ENCODE measurements at regions not wholly inside any gene's neighbourhood (a gene's known extent, or its start where the extent isn't known, plus 50 kb on each side); places are given as distances from the start of the nearest gene placed in this dataset.

- Histone ChIP-seq H3K27me3 (ENCODE audit: control insufficient read depth in 3 of 3, insufficient read depth in 3 of 3, low read length in 2 of 3) (peaks cover 0 to 20% (median 6%) of the 10 kb centered on the region in 3 donors), H3K36me3 (ENCODE audit: control insufficient read depth in 4 of 4, insufficient read depth in 4 of 4, low read length in 4 of 4) (no peaks in the 10 kb centered on the region), H3K4me3 (no peak overlapping the region), H3K9me3 (ENCODE audit: control insufficient read depth in 4 of 4, insufficient read depth in 3 of 4, low read length in 3 of 4) (no peaks in the 10 kb centered on the region), H3K27ac (ENCODE audit: low read depth in 1 of 2, low read length in 1 of 2) (peak overlapping the region in 1 of 2 donors; percentile 64), H3K9ac (ENCODE audit: insufficient read depth in 1 of 2, low read length in 2 of 2) (no peak overlapping the region), H3K4me1 (ENCODE audit: control insufficient read depth in 5 of 5, insufficient read depth in 5 of 5, low read length in 5 of 5) (peaks cover 0 to 16% (median 7%) of the 10 kb centered on the region in 5 donors)
- no peak for DNase-seq
- no peak for ATAC-seq (ENCODE audit: insufficient read depth, low FRiP score)
- WGBS, 2 donors: 83 to 93% methylated on average over 66 to 67 of the region's 67 CpGs
- no peak for TF ChIP-seq CTCF (IDR thresholded peaks at IDR 0.05; ENCODE audit: control extremely low read depth, extremely low read depth)
Measured at GRCh38 chr6:170023620-170024521, 267.0 kb downstream of the DLL1 start.

DNA sequence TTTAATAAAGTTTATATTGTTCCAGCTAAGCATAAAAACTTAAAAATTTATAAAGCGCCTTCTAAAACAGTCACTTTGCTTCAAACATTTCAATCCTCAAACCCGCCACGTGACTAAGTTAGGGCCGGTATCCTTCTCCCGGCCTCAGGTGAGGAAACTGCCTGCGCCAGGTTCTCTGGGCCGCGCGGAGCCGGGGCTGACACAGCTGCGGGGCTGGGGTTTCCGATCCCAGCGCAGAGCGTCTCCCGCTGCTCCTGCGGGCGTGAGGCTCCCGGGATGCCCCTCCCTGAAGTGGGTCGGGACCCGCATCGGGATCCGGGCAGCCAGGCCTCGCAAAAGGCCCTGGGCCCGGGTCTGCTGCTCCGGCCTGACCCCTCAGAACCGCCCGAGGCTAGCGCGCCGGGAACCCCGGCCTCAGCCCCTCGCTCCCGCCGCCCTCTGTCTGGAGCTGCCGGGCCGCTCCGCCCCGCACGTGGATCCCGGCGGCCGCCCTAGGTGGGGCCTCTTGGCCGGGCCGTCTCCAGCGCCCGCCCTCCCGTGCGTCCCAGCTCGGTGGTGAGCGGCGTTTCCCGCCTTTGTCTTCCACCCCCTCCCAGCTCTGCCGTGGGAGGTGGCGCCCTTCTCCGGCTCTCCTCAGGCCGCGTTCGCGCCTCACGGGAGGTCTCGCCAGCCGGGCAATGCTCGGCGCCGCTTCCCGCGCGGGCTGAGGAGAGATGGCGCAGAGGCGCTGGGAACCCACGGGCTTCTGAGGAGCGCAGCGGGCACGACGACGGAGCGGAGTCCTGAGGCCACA lies 267.9 kb downstream of the DLL1 start:
- WGBS, 2 donors: 30 to 38% methylated on average over 65 to 77 of the region's 77 CpGs
- DNase-seq: peak in 1 of 3 donors; percentile 74
- peak overlapping the region; percentile 63 to 64 for H3K27ac ChIP-seq (ENCODE audit: low read depth in 1 of 2, low read length in 1 of 2)
- no peaks in the 10 kb centered on the region for H3K9me3 ChIP-seq (ENCODE audit: control insufficient read depth in 4 of 4, insufficient read depth in 3 of 4, low read length in 3 of 4)
- H3K27me3 ChIP-seq (ENCODE audit: control insufficient read depth in 3 of 3, insufficient read depth in 3 of 3, low read length in 2 of 3): peaks cover 0 to 16% (median 6%) of the 10 kb centered on the region in 3 donors
- no peaks in the 10 kb centered on the region for H3K36me3 ChIP-seq (ENCODE audit: control insufficient read depth in 4 of 4, insufficient read depth in 4 of 4, low read length in 4 of 4)
- peaks cover 0 to 16% (median 7%) of the 10 kb centered on the region in 5 donors for H3K4me1 ChIP-seq (ENCODE audit: control insufficient read depth in 5 of 5, insufficient read depth in 5 of 5, low read length in 5 of 5)
- no peak for ATAC-seq (ENCODE audit: insufficient read depth, low FRiP score)
- no peak for TF ChIP-seq CTCF (IDR thresholded peaks at IDR 0.05; ENCODE audit: control extremely low read depth, extremely low read depth)
- no peak overlapping the region for H3K4me3 ChIP-seq
- no peak overlapping the region for H3K9ac ChIP-seq (ENCODE audit: insufficient read depth in 1 of 2, low read length in 2 of 2)

GRCh38 chr6:170022291-170022722 lies 268.6 kb downstream of the DLL1 start:
- Histone ChIP-seq H3K4me1 (ENCODE audit: control insufficient read depth in 5 of 5, insufficient read depth in 5 of 5, low read length in 5 of 5) (peaks cover 0 to 16% (median 7%) of the 10 kb centered on the region in 5 donors), H3K36me3 (ENCODE audit: control insufficient read depth in 4 of 4, insufficient read depth in 4 of 4, low read length in 4 of 4) (no peaks in the 10 kb centered on the region), H3K27ac (ENCODE audit: low read depth in 1 of 2, low read length in 1 of 2) (peak overlapping the region in 1 of 2 donors; percentile 6), H3K27me3 (ENCODE audit: control insufficient read depth in 3 of 3, insufficient read depth in 3 of 3, low read length in 2 of 3) (peaks cover 0 to 17% (median 6%) of the 10 kb centered on the region in 3 donors), H3K4me3 (no peak overlapping the region), H3K9ac (ENCODE audit: insufficient read depth in 1 of 2, low read length in 2 of 2) (no peak overlapping the region), H3K9me3 (ENCODE audit: control insufficient read depth in 4 of 4, insufficient read depth in 3 of 4, low read length in 3 of 4) (no peaks in the 10 kb centered on the region)
- TF ChIP-seq CTCF (IDR thresholded peaks at IDR 0.05; ENCODE audit: control extremely low read depth, extremely low read depth): no peak
- ATAC-seq (ENCODE audit: insufficient read depth, low FRiP score) (no peak), DNase-seq (no peak)
- WGBS, 2 donors: 85 to 88% methylated on average over 23 of the region's 23 CpGs

Measured in lung (tissue), 11 donors.